K562 (cell line): ENCODE measurements at regions not wholly inside any gene's neighbourhood (a gene's known extent, or its start where the extent isn't known, plus 50 kb on each side); places are given as distances from the start of the nearest gene placed in this dataset.

Experiments
- ATAC-seq: fragments of 200-7000 bp; cut with Tn5 transposase; 3 replicates; pipeline ENCODE4 v1.9.1; 2020; ENCODE audit warnings: moderate library complexity
- BruUV-seq: library from RNA; stranded (reverse); fragments of 400-500 nt; replicated peaks from 2 replicates; lab custom pipeline; 2021; lab: Mats Ljungman, UMichigan
- CTCF ChIA-PET: fragments of 300-600 bp; formaldehyde crosslinking; extraction: SDS; loops from one replicate; lab custom pipeline; 2021; ENCODE audit warnings: low intra/inter-chr PET ratio; lab: Yijun Ruan, JAX
- POLR2A ChIA-PET: fragments of 300-600, 350-650 bp; sonication (Branson Sonifier 250); formaldehyde crosslinking; extraction: SDS; loops from one replicate; lab custom pipeline; 2021; ENCODE audit warnings: antibody characterized with exemption, inconsistent platforms; lab: Yijun Ruan, JAX
- DNase-seq, 4 experiments: peaks; one replicate each; pipeline versions ENCODE4 v3.0.0 to v3.0.0-alpha.2; 2011 to 2018; ENCODE audit warnings: low spot score in 3 of 4, mixed read lengths in 3 of 4; ENCODE audit errors: extremely low read depth in 1 of 4
- FAIRE-seq: peaks from 2 replicates; lab custom pipeline; 2011; peaks lifted over from hg19 to GRCh38; lab: Jason Lieb, UNC
- H2AFZ ChIP-seq: 2 replicates; pipeline ENCODE4 v1.6.0; 2011; ENCODE audit warnings: low read depth, low read length, control low read depth, inconsistent platforms
- H3K27ac ChIP-seq: fragments of 200-600 bp; 3 replicates; pipeline ENCODE4 v1.8.0; 2011; ENCODE audit warnings: low read depth, mild to moderate bottlenecking, control low read depth, inconsistent platforms, low read length, moderate library complexity, mixed read lengths; ENCODE audit errors: extremely low read depth
- H3K27me3 ChIP-seq, 2 experiments: fragments of 300-600 bp in 1 of 2; 2 replicates in 1 of 2; 3 replicates in 1 of 2; pipeline versions ENCODE4 v1.6.0 to v1.8.0; 2011; ENCODE audit warnings: inconsistent platforms in 2 of 2, low read length in 2 of 2, mild to moderate bottlenecking in 1 of 2, mixed read lengths in 1 of 2, moderate library complexity in 1 of 2; ENCODE audit not compliant: control insufficient read depth in 2 of 2, insufficient read depth in 2 of 2
- H3K36me3 ChIP-seq: fragments of 300-600 bp; 3 replicates; pipeline ENCODE4 v1.8.0; 2011; ENCODE audit warnings: mild to moderate bottlenecking, low read length, inconsistent platforms; ENCODE audit not compliant: control insufficient read depth, insufficient read depth
- H3K4me1 ChIP-seq, 2 experiments: fragments of 200-600 bp in 1 of 2; replicated peaks in 1 of 2; 2 replicates in 1 of 2; 3 replicates in 1 of 2; pipeline versions ENCODE4 v1.5.1 to v1.8.0; 2011; ENCODE audit warnings: inconsistent platforms in 2 of 2, low read length in 2 of 2, mild to moderate bottlenecking in 1 of 2, mixed read lengths in 1 of 2, moderate library complexity in 1 of 2; ENCODE audit not compliant: control insufficient read depth in 2 of 2, insufficient read depth in 2 of 2
- H3K4me2 ChIP-seq: 2 replicates; pipeline ENCODE4 v1.6.1; 2011; ENCODE audit warnings: low read length, control low read depth, inconsistent platforms, mixed read lengths; ENCODE audit not compliant: insufficient read depth
- H3K4me3 ChIP-seq: fragments of 200-600 bp; sonication (generic), shearing (Covaris generic); 2 replicates; pipeline ENCODE4 v1.5.1; 2016; ENCODE audit warnings: control low read depth, inconsistent platforms
- H3K79me2 ChIP-seq: fragments of 200-600 bp; 3 replicates; pipeline ENCODE4 v1.8.0; 2011; ENCODE audit warnings: low read length, inconsistent platforms; ENCODE audit not compliant: control insufficient read depth, insufficient read depth
- H3K9ac ChIP-seq, 2 experiments: 2 replicates each; pipeline versions ENCODE4 v1.6.0 to v1.6.1; 2011; ENCODE audit warnings: low read depth in 2 of 2, low read length in 2 of 2, control low read depth in 1 of 2, inconsistent platforms in 1 of 2, mild to moderate bottlenecking in 1 of 2, mixed read lengths in 1 of 2; ENCODE audit not compliant: insufficient read depth in 1 of 2
- H3K9me1 ChIP-seq: one replicate; pipeline ENCODE4 v1.6.0; 2011; ENCODE audit warnings: inconsistent platforms, mild to moderate bottlenecking, low read length, moderate library complexity; ENCODE audit not compliant: control insufficient read depth, insufficient read depth
- H3K9me3 ChIP-seq: replicated peaks from 2 replicates; pipeline ENCODE4 v1.5.1; 2011; ENCODE audit warnings: low read depth, low read length, inconsistent platforms; ENCODE audit not compliant: control insufficient read depth, insufficient read depth
- H4K20me1 ChIP-seq: replicated peaks from 2 replicates; pipeline ENCODE4 v1.6.1; 2011; ENCODE audit warnings: low read length, inconsistent platforms, mixed read lengths; ENCODE audit not compliant: control insufficient read depth, insufficient read depth
- ARID1B ChIP-seq: fragments of 450-650 bp; IDR thresholded peaks from 2 replicates; pipeline ENCODE4 v1.6.1; 2016; ENCODE audit warnings: antibody characterized with exemption, mild to moderate bottlenecking, inconsistent platforms
- BMI1 ChIP-seq: fragments of 150-350 bp; IDR thresholded peaks from 2 replicates; pipeline ENCODE4 v1.6.1; 2014; ENCODE audit warnings: low read length
- CTBP1 ChIP-seq: fragments of 450-650 bp; IDR thresholded peaks from 2 replicates; pipeline ENCODE4 v1.6.1; 2016; ENCODE audit warnings: borderline replicate concordance
- ELK1 ChIP-seq: sonication (generic); formaldehyde crosslinking; IDR thresholded peaks from 2 replicates; pipeline ENCODE4 v1.8.1; 2022; ENCODE audit warnings: missing genetic modification reagents
- FOXK1 ChIP-seq: sonication (generic); formaldehyde crosslinking; IDR thresholded peaks from 2 replicates; pipeline ENCODE4 v1.8.0; 2022; ENCODE audit warnings: missing genetic modification reagents, mild to moderate bottlenecking, borderline replicate concordance
- HDAC8 ChIP-seq: fragments of 450-650 bp; IDR thresholded peaks from 2 replicates; pipeline ENCODE4 v1.6.1; 2016; ENCODE audit warnings: mild to moderate bottlenecking, missing genetic modification characterization, moderate library complexity, missing compliant biosample characterization
- HMBOX1 ChIP-seq: sonication (generic); IDR thresholded peaks from 2 replicates; pipeline ENCODE4 v1.6.1; 2016
- HMG20B ChIP-seq: fragments of 250-450 bp; sonication (Bioruptor Pico); IDR thresholded peaks from 2 replicates; pipeline ENCODE4 v1.5.0; 2021; ENCODE audit warnings: mild to moderate bottlenecking
- MEF2A ChIP-seq: IDR thresholded peaks from 2 replicates; pipeline ENCODE4 v1.6.1; 2011; ENCODE audit warnings: low read depth, mild to moderate bottlenecking, low read length, moderate library complexity; ENCODE audit not compliant: control insufficient read depth
- MEIS2 ChIP-seq: fragments of 450-650 bp; IDR thresholded peaks from 2 replicates; pipeline ENCODE4 v1.6.1; 2014; ENCODE audit warnings: mild to moderate bottlenecking; ENCODE audit not compliant: partially characterized antibody
- NCOR1 ChIP-seq: fragments of 450-650 bp; IDR thresholded peaks from 2 replicates; pipeline ENCODE4 v1.6.1; 2016; ENCODE audit warnings: mild to moderate bottlenecking, moderate library complexity
- NR2C2 ChIP-seq, 2 experiments: fragments of 200-800 bp in 1 of 2; sonication (Bioruptor generic) in 1 of 2; sonication (generic) in 1 of 2; formaldehyde crosslinking in 1 of 2; IDR thresholded peaks; 2 replicates each; pipeline versions ENCODE4 v1.6.1 to v1.8.0; 2016 to 2022; ENCODE audit warnings: mild to moderate bottlenecking in 1 of 2, missing compliant biosample characterization in 1 of 2, missing genetic modification characterization in 1 of 2, missing genetic modification reagents in 1 of 2
- RBM34 ChIP-seq: fragments of 200-400 bp; formaldehyde crosslinking; IDR thresholded peaks from 2 replicates; pipeline ENCODE4 v1.6.1; 2018; ENCODE audit warnings: low read length, borderline replicate concordance; ENCODE audit not compliant: insufficient read depth
- SMAD1 ChIP-seq: fragments of 150-350 bp; IDR thresholded peaks from 2 replicates; pipeline ENCODE4 v1.6.1; 2014; ENCODE audit warnings: low read length, low read depth; ENCODE audit not compliant: partially characterized antibody
- TEAD4 ChIP-seq, 2 experiments: sonication (generic) in 1 of 2; formaldehyde crosslinking in 1 of 2; IDR thresholded peaks; 2 replicates each; pipeline versions ENCODE4 v1.6.1 to v1.8.0; 2012 to 2022; ENCODE audit warnings: borderline replicate concordance in 1 of 2, inconsistent platforms in 1 of 2, low read length in 1 of 2, mild to moderate bottlenecking in 1 of 2, missing genetic modification reagents in 1 of 2
- THAP12 ChIP-seq: fragments of 250-450 bp; sonication (Bioruptor Pico); IDR thresholded peaks from 2 replicates; pipeline ENCODE4 v1.9.0; 2021; ENCODE audit warnings: mild to moderate bottlenecking, inconsistent platforms
- WGBS: fragments of 100-300 bp; shearing (Covaris generic); methylation state at CpG from one replicate; pipeline ENCODE4 v1.1.6; 2016; ENCODE audit warnings: low coverage, mixed read lengths; ENCODE audit not compliant: insufficient coverage; ENCODE audit errors: missing lambda C conversion rate; 5-methylcytosine and 5-hydroxymethylcytosine counted together
- in situ Hi-C: fragments of 300-500 bp; cut with MboI; formaldehyde crosslinking; loops from 4 replicates; pipeline ENCODE4 v1.15.0; 2018; ENCODE audit warnings: inconsistent platforms, mixed read lengths
- intact Hi-C: fragments of 100-400 bp; cut with micrococcal nuclease; formaldehyde crosslinking; loops from 2 replicates; pipeline ENCODE4 v1.14.2; 2022
- TF ChIP-seq, protein P1 (sequence below): IDR thresholded peaks from 2 replicates; pipeline ENCODE4 v1.6.1; 2016; ENCODE audit warnings: missing genetic modification characterization, missing compliant biosample characterization

GRCh38 chr2:173817582-173817981 lies 147.6 kb downstream of the SP3 start:
- in situ Hi-C loops: no loop called here
- TF ChIP-seq BMI1: peak; percentile 17; the same call in 1 of the 2 replicates
- no peak for TF ChIP-seq THAP12 (CRISPR knock-in tag)
- no peak for TF ChIP-seq RBM34
- TF ChIP-seq MEIS2: peak; percentile 85
- TF ChIP-seq TEAD4 (IDR thresholded peaks at IDR 0.05; ENCODE audit: low read length): peak; percentile 61; the same call in 1 of the 2 replicates
- TF ChIP-seq TEAD4 (CRISPR knock-in tag; IDR thresholded peaks at IDR 0.05; ENCODE audit: borderline replicate concordance): no peak
- TF ChIP-seq SMAD1: no peak
- TF ChIP-seq HMG20B (CRISPR knock-in tag): no peak
- TF ChIP-seq NR2C2 (CRISPR knock-in tag; IDR thresholded peaks at IDR 0.05): no peak
- TF ChIP-seq NR2C2 (tag; IDR thresholded peaks at IDR 0.05): no peak
- TF ChIP-seq HDAC8 (tag): no peak
- no peak for TF ChIP-seq MEF2A
- TF ChIP-seq ELK1: no peak
- TF ChIP-seq, protein P1, sequence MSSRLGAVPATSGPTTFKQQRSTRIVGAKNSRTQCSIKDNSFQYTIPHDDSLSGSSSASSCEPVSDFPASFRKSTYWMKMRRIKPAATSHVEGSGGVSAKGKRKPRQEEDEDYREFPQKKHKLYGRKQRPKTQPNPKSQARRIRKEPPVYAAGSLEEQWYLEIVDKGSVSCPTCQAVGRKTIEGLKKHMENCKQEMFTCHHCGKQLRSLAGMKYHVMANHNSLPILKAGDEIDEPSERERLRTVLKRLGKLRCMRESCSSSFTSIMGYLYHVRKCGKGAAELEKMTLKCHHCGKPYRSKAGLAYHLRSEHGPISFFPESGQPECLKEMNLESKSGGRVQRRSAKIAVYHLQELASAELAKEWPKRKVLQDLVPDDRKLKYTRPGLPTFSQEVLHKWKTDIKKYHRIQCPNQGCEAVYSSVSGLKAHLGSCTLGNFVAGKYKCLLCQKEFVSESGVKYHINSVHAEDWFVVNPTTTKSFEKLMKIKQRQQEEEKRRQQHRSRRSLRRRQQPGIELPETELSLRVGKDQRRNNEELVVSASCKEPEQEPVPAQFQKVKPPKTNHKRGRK (tag): no peak
- 0 out of 2 replicates have a peak, but pooled peaks have one; percentile 58 for TF ChIP-seq HMBOX1
- no peak for TF ChIP-seq NCOR1
- TF ChIP-seq CTBP1: peak; percentile 61; the same call in 1 of the 2 replicates
- TF ChIP-seq ARID1B: peak; percentile 42
- no peak for TF ChIP-seq FOXK1 (CRISPR knock-in tag)

More at GRCh38 chr2:173817582-173817981, 147.6 kb downstream of the SP3 start:
- DNase-seq (no peak), FAIRE-seq (no peak), ATAC-seq (no peak)
- peaks cover 0 to 18% of the 10 kb centered on the region in 2 experiments; a peak in 3 of 5 replicates for H3K4me1 ChIP-seq
- no peaks in the 10 kb centered on the region for H3K9me3 ChIP-seq
- H3K9ac ChIP-seq: no peak overlapping the region
- H3K4me2 ChIP-seq: no peak overlapping the region
- no TSS peak for BruUV-seq
- no peak overlapping the region for H2AFZ ChIP-seq
- peaks cover 23 to 26% of the 10 kb centered on the region in 2 experiments; a peak in 4 of 5 replicates for H3K27me3 ChIP-seq
- no peaks in the 10 kb centered on the region for H3K79me2 ChIP-seq
- WGBS: 0% methylated on average over 4 of the region's 4 CpGs
- H3K4me3 ChIP-seq: no peak overlapping the region
- H3K27ac ChIP-seq: no peak overlapping the region
- ChIA-PET CTCF (no interaction called here), POLR2A (interaction anchor here (0.6 kb wide), 1 partner anchor 21 kb away, joined by 3 read pairs; no protein-coding TSS in a partner anchor)
- no peaks in the 10 kb centered on the region for H4K20me1 ChIP-seq
- no peaks in the 10 kb centered on the region for H3K36me3 ChIP-seq
- H3K9me1 ChIP-seq: no peaks in the 10 kb centered on the region
- intact Hi-C loops: loop anchor here (5.0 kb wide), 1 partner anchor 245 kb away; no protein-coding TSS in a partner anchor
